ENCODE measurements at regions not wholly inside any gene's neighbourhood (a gene's known extent, or its start where the extent isn't known, plus 50 kb on each side); places are given as distances from the start of the nearest gene placed in this dataset.
"Not testable (repeated sequence)": the region's sequence is repeated elsewhere in the genome, so short reads cannot be mapped to it uniquely, and the experiment has no call there.

GRCh38 chr7:142495879-142496278 is 238.0 kb upstream of the PRSS58 start:
- TF ChIP-seq POLR2A (IDR thresholded peaks at IDR 0.05; ENCODE audit: borderline replicate concordance, extremely low read depth, insufficient read depth, insufficient read length); CEBPB (IDR thresholded peaks at IDR 0.05; ENCODE audit: low read depth); MAX (IDR thresholded peaks at IDR 0.05); CTCF (IDR thresholded peaks at IDR 0.05 in 2 of 3, conservative IDR thresholded peaks at IDR 0.05 in 1 of 3; ENCODE audit: borderline replicate concordance in 1 of 3, insufficient read depth in 1 of 3, low read depth in 2 of 3, low read length in 2 of 3); ELF1 (IDR thresholded peaks at IDR 0.05; ENCODE audit: borderline replicate concordance, low read depth); ZFX (IDR thresholded peaks at IDR 0.05); EZH2 (IDR thresholded peaks at IDR 0.05); EZH2phosphoT487 (IDR thresholded peaks at IDR 0.05; ENCODE audit: borderline replicate concordance): not testable (repeated sequence)

All from HCT116 (cell line).